H9 (cell line): ENCODE measurements at regions not wholly inside any gene's neighbourhood (a gene's known extent, or its start where the extent isn't known, plus 50 kb on each side); places are given as distances from the start of the nearest gene placed in this dataset.

Experiments used
- DNase-seq: peaks from one replicate; pipeline ENCODE4 v3.0.0-alpha.2; 2017
- H2AFZ ChIP-seq: one replicate; pipeline ENCODE4 v1.6.1; 2013; ENCODE audit warnings: mild to moderate bottlenecking, low read length, control low read depth, moderate library complexity
- H2AK5ac ChIP-seq: 2 replicates; pipeline ENCODE4 v1.6.1; 2013; ENCODE audit warnings: low read length, control low read depth, mixed read lengths; ENCODE audit not compliant: insufficient read length
- H2BK120ac ChIP-seq: one replicate; pipeline ENCODE4 v1.6.1; 2013; ENCODE audit warnings: low read depth, mild to moderate bottlenecking, low read length, control low read depth, inconsistent platforms; ENCODE audit not compliant: poor library complexity, severe bottlenecking
- H2BK12ac ChIP-seq: 2 replicates; pipeline ENCODE4 v1.6.1; 2013; ENCODE audit warnings: low read length, control low read depth, mixed read lengths, low read depth; ENCODE audit not compliant: insufficient read length
- H2BK15ac ChIP-seq: 2 replicates; pipeline ENCODE4 v1.6.1; 2013; ENCODE audit warnings: low read depth, low read length, control low read depth
- H2BK20ac ChIP-seq: one replicate; pipeline ENCODE4 v1.6.1; 2013; ENCODE audit warnings: low read depth, mild to moderate bottlenecking, low read length, control low read depth, inconsistent platforms; ENCODE audit not compliant: poor library complexity, severe bottlenecking
- H2BK5ac ChIP-seq: 2 replicates; pipeline ENCODE4 v1.6.1; 2013; ENCODE audit warnings: low read length, control low read depth, mixed read lengths; ENCODE audit not compliant: insufficient read length
- H3K14ac ChIP-seq: 2 replicates; pipeline ENCODE4 v1.6.1; 2013; ENCODE audit warnings: low read length, control low read depth; ENCODE audit not compliant: insufficient read depth
- H3K18ac ChIP-seq: 2 replicates; pipeline ENCODE4 v1.6.1; 2013; ENCODE audit warnings: low read depth, mild to moderate bottlenecking, mixed read lengths, low read length, control low read depth; ENCODE audit not compliant: insufficient read length
- H3K23ac ChIP-seq: 2 replicates; pipeline ENCODE4 v1.6.1; 2013; ENCODE audit warnings: low read length, control low read depth, mixed read lengths, low read depth; ENCODE audit not compliant: insufficient read length
- H3K23me2 ChIP-seq: 2 replicates; pipeline ENCODE4 v1.6.1; 2013; ENCODE audit warnings: low read depth, mild to moderate bottlenecking, mixed read lengths, low read length, control low read depth; ENCODE audit not compliant: insufficient read length, poor library complexity, severe bottlenecking
- H3K27ac ChIP-seq: 2 replicates; pipeline ENCODE4 v1.5.1; 2013; ENCODE audit warnings: low read length, control low read depth, mixed read lengths, low read depth; ENCODE audit not compliant: insufficient read length
- H3K27me3 ChIP-seq: 2 replicates; pipeline ENCODE4 v1.6.1; 2013; ENCODE audit warnings: low read length, control low read depth, inconsistent platforms; ENCODE audit not compliant: insufficient read depth
- H3K4ac ChIP-seq: 2 replicates; pipeline ENCODE4 v1.6.1; 2013; ENCODE audit warnings: low read depth, mild to moderate bottlenecking, control low read depth, inconsistent platforms, low read length, moderate library complexity
- H3K4me1 ChIP-seq: 2 replicates; pipeline ENCODE4 v1.6.1; 2013; ENCODE audit warnings: low read length, control low read depth, inconsistent platforms; ENCODE audit not compliant: insufficient read depth
- H3K4me2 ChIP-seq: 2 replicates; pipeline ENCODE4 v1.6.1; 2013; ENCODE audit warnings: low read length, control low read depth, mixed read lengths; ENCODE audit not compliant: insufficient read length, insufficient read depth
- H3K56ac ChIP-seq: 2 replicates; pipeline ENCODE4 v1.6.1; 2013; ENCODE audit warnings: low read depth, mild to moderate bottlenecking, mixed read lengths, low read length, control low read depth; ENCODE audit not compliant: insufficient read length
- H3K79me1 ChIP-seq: 2 replicates; pipeline ENCODE4 v1.6.1; 2013; ENCODE audit warnings: low read depth, mild to moderate bottlenecking, moderate library complexity, low read length, control low read depth, inconsistent platforms; ENCODE audit not compliant: insufficient read depth, poor library complexity, severe bottlenecking
- H3K79me2 ChIP-seq: 2 replicates; pipeline ENCODE4 v1.6.1; 2013; ENCODE audit warnings: low read length, control low read depth, inconsistent platforms; ENCODE audit not compliant: insufficient read depth
- H3K9ac ChIP-seq: 2 replicates; pipeline ENCODE4 v1.6.1; 2013; ENCODE audit warnings: low read length, control low read depth, mixed read lengths; ENCODE audit not compliant: insufficient read length; ENCODE audit errors: extremely low read depth
- H3K9me3 ChIP-seq: one replicate; pipeline ENCODE4 v1.6.1; 2013; ENCODE audit warnings: low read depth, low read length, inconsistent platforms; ENCODE audit not compliant: control insufficient read depth
- H3T11ph ChIP-seq: one replicate; pipeline ENCODE4 v1.6.1; 2013; ENCODE audit warnings: mild to moderate bottlenecking, low read length, control low read depth, inconsistent platforms
- H4K20me1 ChIP-seq: one replicate; pipeline ENCODE4 v1.6.1; 2013; ENCODE audit not compliant: control insufficient read depth, insufficient read length, insufficient read depth
- H4K5ac ChIP-seq: 2 replicates; pipeline ENCODE4 v1.6.1; 2013; ENCODE audit warnings: low read depth, mild to moderate bottlenecking, mixed read lengths, low read length, control low read depth; ENCODE audit not compliant: insufficient read length
- H4K8ac ChIP-seq: replicated peaks from 2 replicates; pipeline ENCODE4 v1.6.1; 2013; ENCODE audit warnings: low read length, control low read depth, mixed read lengths, low read depth; ENCODE audit not compliant: insufficient read length
- H4K91ac ChIP-seq: 2 replicates; pipeline ENCODE4 v1.6.1; 2013; ENCODE audit warnings: low read depth, mild to moderate bottlenecking, moderate library complexity, mixed read lengths, low read length, control low read depth; ENCODE audit not compliant: insufficient read length
- H3K27ac Mint-ChIP-seq, 3 experiments: 2 replicates in 2 of 3; 3 replicates in 1 of 3; pipeline ENCODE4 v1.8.0; 2020 to 2021; ENCODE audit warnings: mixed read lengths in 3 of 3, mild to moderate bottlenecking in 1 of 3, moderate library complexity in 1 of 3
- H3K27me3 Mint-ChIP-seq: 2 replicates; pipeline ENCODE4 v1.8.0; 2021; ENCODE audit warnings: low read depth, mild to moderate bottlenecking, moderate library complexity, mixed read lengths
- H3K36me3 Mint-ChIP-seq, 3 experiments: 2 replicates in 2 of 3; 3 replicates in 1 of 3; pipeline ENCODE4 v1.8.0; 2020 to 2021; ENCODE audit warnings: low read depth in 3 of 3, mixed read lengths in 3 of 3; ENCODE audit not compliant: insufficient read depth in 1 of 3
- H3K4me1 Mint-ChIP-seq, 2 experiments: 2 replicates each; pipeline ENCODE4 v1.8.0; 2020; ENCODE audit warnings: mixed read lengths in 2 of 2
- H3K4me3 Mint-ChIP-seq, 2 experiments: 2 replicates in 1 of 2; 3 replicates in 1 of 2; pipeline ENCODE4 v1.8.0; 2020 to 2021; ENCODE audit warnings: mild to moderate bottlenecking in 2 of 2, mixed read lengths in 2 of 2, moderate library complexity in 1 of 2
- H3K9me3 Mint-ChIP-seq, 2 experiments: 2 replicates in 1 of 2; 3 replicates in 1 of 2; pipeline ENCODE4 v1.8.0; 2020; ENCODE audit warnings: mild to moderate bottlenecking in 2 of 2, mixed read lengths in 2 of 2, moderate library complexity in 1 of 2
- WGBS: extraction: QIAGEN DNeasy Blood & Tissue Kit; methylation state at CpG from one replicate; pipeline ENCODE4 v1.1.7; 2013; ENCODE audit warnings: missing lambda C conversion rate, low lambda C conversion rate, mixed read lengths; ENCODE audit not compliant: insufficient read length; ENCODE audit errors: extremely low coverage; 5-methylcytosine and 5-hydroxymethylcytosine counted together
- TF ChIP-seq, protein P1 (sequence below): fragments of 200-600 bp; sonication (generic); conservative IDR thresholded peaks from 3 replicates; pipeline ENCODE4 v1.8.0; 2021; ENCODE audit warnings: antibody characterized with exemption, mild to moderate bottlenecking

DNA sequence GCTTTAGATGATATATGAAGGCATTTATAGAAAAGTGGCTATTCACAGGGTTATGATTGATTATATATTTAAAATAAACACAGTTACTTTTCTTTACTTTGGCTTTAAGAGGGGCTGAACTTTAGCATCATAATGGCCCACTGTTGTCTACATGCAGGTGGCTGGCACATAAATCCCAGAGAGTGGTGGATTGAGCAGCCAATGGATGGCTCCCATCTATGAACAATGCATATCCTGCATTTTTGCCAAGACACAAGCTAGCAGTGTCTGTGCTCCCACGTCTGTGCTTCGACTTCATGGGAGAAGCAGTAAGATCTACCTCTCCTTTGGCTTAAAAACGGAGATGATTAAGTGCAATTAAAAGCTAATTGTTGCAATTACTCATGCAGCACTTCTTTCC, 373.2 kb upstream of the CDH11 start:
- peaks cover 0 to 4% (median 0%) of the 10 kb centered on the region in 3 experiments; a peak in 2 of 7 replicates for H3K36me3 Mint-ChIP-seq

More for the DNA sequence above, 373.2 kb upstream of the CDH11 start:
- H3K23me2 ChIP-seq: no peaks in the 10 kb centered on the region
- H3K79me2 ChIP-seq: no peaks in the 10 kb centered on the region
- H4K91ac ChIP-seq: no peak overlapping the region
- H3K79me1 ChIP-seq: no peaks in the 10 kb centered on the region
- no peak overlapping the region for H3K14ac ChIP-seq
- H3K4ac ChIP-seq: no peak overlapping the region
- peaks cover 2% of the 10 kb centered on the region; the same call in 1 of the 2 replicates for H3K4me1 ChIP-seq
- H4K20me1 ChIP-seq: no peaks in the 10 kb centered on the region
- no peak overlapping the region for H2AK5ac ChIP-seq
- H3K4me2 ChIP-seq: no peak overlapping the region
- no peak overlapping the region for H3K23ac ChIP-seq
- no peak overlapping the region for H2BK120ac ChIP-seq
- Mint-ChIP-seq H3K4me1 (peaks cover 25 to 28% of the 10 kb centered on the region in 2 experiments), H3K27me3 (peaks cover 1% of the 10 kb centered on the region; the same call in 1 of the 2 replicates), H3K27ac (no peak overlapping the region), H3K4me3 (no peak overlapping the region), H3K9me3 (no peaks in the 10 kb centered on the region; a peak in 1 of 5 replicates)
- H2BK12ac ChIP-seq: no peak overlapping the region
- no peaks in the 10 kb centered on the region for H3K9me3 ChIP-seq
- H3K56ac ChIP-seq: no peak overlapping the region
- H3K27me3 ChIP-seq: no peaks in the 10 kb centered on the region
- no peak overlapping the region for H2BK15ac ChIP-seq
- H3K18ac ChIP-seq: no peak overlapping the region
- H2BK5ac ChIP-seq: no peak overlapping the region
- no peak overlapping the region for H3K9ac ChIP-seq
- H3K27ac ChIP-seq: no peak overlapping the region
- no peak overlapping the region for H3T11ph ChIP-seq
- H2BK20ac ChIP-seq: no peak overlapping the region
- H4K5ac ChIP-seq: no peak overlapping the region
- no peak overlapping the region for H2AFZ ChIP-seq
- H4K8ac ChIP-seq: no peak overlapping the region
- DNase-seq: no peak
- TF ChIP-seq, protein P1, sequence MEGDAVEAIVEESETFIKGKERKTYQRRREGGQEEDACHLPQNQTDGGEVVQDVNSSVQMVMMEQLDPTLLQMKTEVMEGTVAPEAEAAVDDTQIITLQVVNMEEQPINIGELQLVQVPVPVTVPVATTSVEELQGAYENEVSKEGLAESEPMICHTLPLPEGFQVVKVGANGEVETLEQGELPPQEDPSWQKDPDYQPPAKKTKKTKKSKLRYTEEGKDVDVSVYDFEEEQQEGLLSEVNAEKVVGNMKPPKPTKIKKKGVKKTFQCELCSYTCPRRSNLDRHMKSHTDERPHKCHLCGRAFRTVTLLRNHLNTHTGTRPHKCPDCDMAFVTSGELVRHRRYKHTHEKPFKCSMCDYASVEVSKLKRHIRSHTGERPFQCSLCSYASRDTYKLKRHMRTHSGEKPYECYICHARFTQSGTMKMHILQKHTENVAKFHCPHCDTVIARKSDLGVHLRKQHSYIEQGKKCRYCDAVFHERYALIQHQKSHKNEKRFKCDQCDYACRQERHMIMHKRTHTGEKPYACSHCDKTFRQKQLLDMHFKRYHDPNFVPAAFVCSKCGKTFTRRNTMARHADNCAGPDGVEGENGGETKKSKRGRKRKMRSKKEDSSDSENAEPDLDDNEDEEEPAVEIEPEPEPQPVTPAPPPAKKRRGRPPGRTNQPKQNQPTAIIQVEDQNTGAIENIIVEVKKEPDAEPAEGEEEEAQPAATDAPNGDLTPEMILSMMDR: no peak
- no CpG with 5 or more reads among the region's 3 CpGs for WGBS
